OCI-LY1 (cell line): ENCODE measurements at regions not wholly inside any gene's neighbourhood (a gene's known extent, or its start where the extent isn't known, plus 50 kb on each side); places are given as distances from the start of the nearest gene placed in this dataset.

Source experiments
- H2AFZ ChIP-seq: fragments of 200-600 bp; sonication (generic), shearing (Covaris generic); 2 replicates; pipeline ENCODE4 v1.6.0; 2014; ENCODE audit warnings: antibody characterized with exemption, mild to moderate bottlenecking, low read length
- H3F3A ChIP-seq: fragments of 200-600 bp; sonication (generic), shearing (Covaris generic); 2 replicates; pipeline ENCODE4 v1.6.0; 2014; ENCODE audit warnings: mild to moderate bottlenecking, antibody characterized with exemption, low read length, moderate library complexity; ENCODE audit not compliant: insufficient read depth
- H3K27ac ChIP-seq: fragments of 200-600 bp; sonication (generic); 2 replicates; pipeline ENCODE4 v1.5.1; 2014; ENCODE audit warnings: low read length, mixed run types, mild to moderate bottlenecking, low read depth; ENCODE audit not compliant: poor library complexity, severe bottlenecking
- H3K27me3 ChIP-seq: fragments of 200-600 bp; sonication (generic); 2 replicates; pipeline ENCODE4 v1.6.0; 2014; ENCODE audit warnings: antibody characterized with exemption, mild to moderate bottlenecking, low read length, moderate library complexity; ENCODE audit not compliant: insufficient read depth
- H3K36me3 ChIP-seq: fragments of 200-600 bp; sonication (generic); 2 replicates; pipeline ENCODE4 v1.6.1; 2014; ENCODE audit warnings: mild to moderate bottlenecking, antibody characterized with exemption, low read length, moderate library complexity, mixed read lengths; ENCODE audit not compliant: insufficient read depth
- H3K4me1 ChIP-seq: fragments of 200-600 bp; sonication (generic); 2 replicates; pipeline ENCODE4 v1.5.1; 2014; ENCODE audit warnings: mild to moderate bottlenecking, low read length, moderate library complexity; ENCODE audit not compliant: insufficient read depth, severe bottlenecking
- H3K4me2 ChIP-seq: fragments of 200-600 bp; sonication (generic), shearing (Covaris generic); 2 replicates; pipeline ENCODE4 v1.6.1; 2014; ENCODE audit warnings: low read length
- H3K4me3 ChIP-seq: fragments of 200-600 bp; sonication (generic); 2 replicates; pipeline ENCODE4 v1.5.1; 2014; ENCODE audit warnings: low read length, low read depth, mild to moderate bottlenecking, mixed read lengths; ENCODE audit not compliant: poor library complexity, severe bottlenecking
- H3K79me2 ChIP-seq: fragments of 200-600 bp; shearing (Covaris generic); 2 replicates; pipeline ENCODE4 v1.6.1; 2016; ENCODE audit warnings: mixed run types, low read length, mixed read lengths; ENCODE audit not compliant: insufficient read depth
- H3K9ac ChIP-seq: fragments of 200-600 bp; sonication (generic), shearing (Covaris generic); 2 replicates; pipeline ENCODE4 v1.6.1; 2014; ENCODE audit warnings: mild to moderate bottlenecking, low read length, mixed read lengths
- H3K9me2 ChIP-seq: fragments of 200-600 bp; sonication (generic), shearing (Covaris generic); 2 replicates; pipeline ENCODE4 v1.6.1; 2014; ENCODE audit warnings: low read depth, mild to moderate bottlenecking, low read length, mixed read lengths
- H3K9me3 ChIP-seq: fragments of 200-600 bp; shearing (Covaris generic); 2 replicates; pipeline ENCODE4 v1.6.1; 2014; ENCODE audit warnings: low read length, mixed read lengths
- H4K20me1 ChIP-seq: fragments of 200-600 bp; sonication (generic), shearing (Covaris generic); 2 replicates; pipeline ENCODE4 v1.6.0; 2016; ENCODE audit warnings: mild to moderate bottlenecking, low read length; ENCODE audit not compliant: insufficient read depth
- CTCF ChIP-seq: fragments of 200-600 bp; sonication (generic), shearing (Covaris generic); IDR thresholded peaks from 2 replicates; pipeline ENCODE4 v1.5.1; 2017; ENCODE audit warnings: mild to moderate bottlenecking, antibody characterized with exemption, low read length, moderate library complexity, mixed read lengths
- EZH2 ChIP-seq: fragments of 200-600 bp; sonication (generic), shearing (Covaris generic); IDR thresholded peaks from 2 replicates; pipeline ENCODE4 v1.8.0; 2017; ENCODE audit warnings: borderline replicate concordance, mixed run types, mild to moderate bottlenecking, antibody characterized with exemption, low read length, moderate library complexity, mixed read lengths

GRCh38 chr13:64417581-64417980 lies 2812.6 kb downstream of the PCDH9 start:
- H3K9ac ChIP-seq, result no peak overlapping the region
- H3F3A ChIP-seq, result no peaks in the 10 kb centered on the region
- no peaks in the 10 kb centered on the region for H3K36me3 ChIP-seq
- no peak overlapping the region for H3K27ac ChIP-seq
- H3K4me3 ChIP-seq, result no peak overlapping the region
- H4K20me1 ChIP-seq, result no peaks in the 10 kb centered on the region
- H3K27me3 ChIP-seq, result no peaks in the 10 kb centered on the region
- H3K9me2 ChIP-seq, result no peaks in the 10 kb centered on the region
- no peaks in the 10 kb centered on the region for H3K4me1 ChIP-seq
- H3K9me3 ChIP-seq, result no peaks in the 10 kb centered on the region
- no peak overlapping the region for H3K4me2 ChIP-seq
- no peak for TF ChIP-seq EZH2
- no peak for TF ChIP-seq CTCF
- peak overlapping the region; percentile 57 for H2AFZ ChIP-seq
- no peaks in the 10 kb centered on the region for H3K79me2 ChIP-seq

DNA sequence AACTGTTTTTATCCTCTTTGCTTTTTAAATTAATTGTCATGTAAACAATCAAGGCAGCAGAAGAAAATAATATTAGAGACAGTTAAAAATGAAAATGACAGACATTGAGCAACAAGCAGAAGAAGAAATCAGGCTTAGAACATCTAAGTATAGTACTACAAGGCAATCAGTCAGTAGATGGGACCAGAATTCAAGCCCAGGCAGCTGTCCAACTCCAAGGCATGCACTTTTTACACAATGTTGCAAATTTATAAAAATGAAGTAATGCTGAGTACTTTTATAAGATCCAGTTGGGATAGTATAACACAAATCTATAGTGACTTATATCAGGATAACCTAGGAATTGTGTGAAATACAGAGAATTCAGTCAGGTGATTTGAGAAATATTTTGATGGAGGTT lies 2815.8 kb downstream of the PCDH9 start:
- Histone ChIP-seq H2AFZ (no peak overlapping the region), H3K9ac (no peak overlapping the region), H3K9me3 (no peaks in the 10 kb centered on the region), H3K4me3 (no peak overlapping the region), H3K4me1 (no peaks in the 10 kb centered on the region), H3F3A (no peaks in the 10 kb centered on the region), H4K20me1 (no peaks in the 10 kb centered on the region), H3K27ac (no peak overlapping the region), H3K27me3 (no peaks in the 10 kb centered on the region), H3K9me2 (no peaks in the 10 kb centered on the region), H3K79me2 (no peaks in the 10 kb centered on the region), H3K36me3 (no peaks in the 10 kb centered on the region), H3K4me2 (no peak overlapping the region)
- TF ChIP-seq EZH2 (no peak), CTCF (no peak)

DNA sequence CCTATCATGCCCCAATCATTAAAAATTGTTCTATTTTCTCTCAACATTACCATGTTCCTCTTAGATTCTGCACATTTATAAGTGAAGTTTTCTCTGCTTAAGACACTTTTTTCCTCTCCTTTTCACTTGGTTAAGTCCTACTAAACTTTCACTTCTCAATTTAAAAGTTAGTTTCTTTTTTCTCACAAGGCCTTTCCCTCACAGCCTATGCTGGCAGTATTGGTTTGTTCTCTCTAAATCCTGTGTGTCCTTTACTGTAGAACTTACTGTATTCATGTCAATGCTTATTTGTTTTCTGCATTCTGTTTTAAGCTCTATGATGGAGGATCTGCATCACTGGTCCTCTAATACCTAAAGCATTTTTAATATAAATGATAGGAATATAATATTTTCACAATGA lies 2816.6 kb downstream of the PCDH9 start:
- no peak overlapping the region for H3K9ac ChIP-seq
- H3K9me3 ChIP-seq, result no peaks in the 10 kb centered on the region
- H3K27me3 ChIP-seq, result no peaks in the 10 kb centered on the region
- H3F3A ChIP-seq, result no peaks in the 10 kb centered on the region
- no peaks in the 10 kb centered on the region for H3K79me2 ChIP-seq
- no peak overlapping the region for H3K27ac ChIP-seq
- H4K20me1 ChIP-seq, result no peaks in the 10 kb centered on the region
- H2AFZ ChIP-seq, result 0 out of 2 replicates have a peak overlapping the region, but pooled peaks have one; percentile 85
- H3K4me1 ChIP-seq, result no peaks in the 10 kb centered on the region
- TF ChIP-seq EZH2, result no peak
- TF ChIP-seq CTCF, result no peak
- H3K36me3 ChIP-seq, result no peaks in the 10 kb centered on the region
- no peak overlapping the region for H3K4me2 ChIP-seq
- H3K4me3 ChIP-seq, result no peak overlapping the region
- H3K9me2 ChIP-seq, result no peaks in the 10 kb centered on the region
